ENCODE measurements at regions not wholly inside any gene's neighbourhood (a gene's known extent, or its start where the extent isn't known, plus 50 kb on each side); places are given as distances from the start of the nearest gene placed in this dataset.

DNA sequence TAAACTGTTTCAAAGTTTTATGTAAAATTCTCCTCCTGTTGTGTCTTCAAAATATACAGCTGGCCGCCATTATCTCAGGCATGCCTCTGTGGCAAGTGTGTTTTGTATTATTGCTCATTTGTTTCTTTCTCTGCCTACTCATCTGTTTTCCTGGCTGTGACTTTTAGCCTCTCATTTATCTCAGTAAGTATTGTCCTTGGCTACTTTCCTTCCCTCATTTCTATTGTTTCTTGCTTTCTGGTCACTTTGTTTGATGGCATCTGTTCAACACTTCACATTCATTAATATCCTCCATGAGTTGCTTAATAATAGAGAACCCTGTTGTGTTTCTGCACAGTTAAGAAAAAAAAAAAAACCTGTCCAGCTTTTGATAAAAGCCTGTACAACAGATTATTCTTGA lies 869.4 kb downstream of the PCDH17 start:
- TF ChIP-seq CTCF (CRISPR knock-in tag; IDR thresholded peaks at IDR 0.05) (no peak), GTF3A (CRISPR knock-in tag; conservative IDR thresholded peaks at IDR 0.05) (no peak), SMYD3 (CRISPR knock-in tag; IDR thresholded peaks at IDR 0.05) (no peak), MAF1 (CRISPR knock-in tag; IDR thresholded peaks at IDR 0.05; ENCODE audit: borderline replicate concordance) (no peak)

Measured in HepG2 (cell line).